SKM-1 treated with dmso at 0.1 percent for 144 hours (cell line): ENCODE measurements at regions not wholly inside any gene's neighbourhood (a gene's known extent, or its start where the extent isn't known, plus 50 kb on each side); places are given as distances from the start of the nearest gene placed in this dataset.

Source experiments
- DNase-seq: peaks from one replicate; lab custom pipeline; 2025; ENCODE audit not compliant: unreplicated experiment; lab: John Stamatoyannopoulos, UW

- no peak for DNase-seq
Observed at GRCh38 chr12:124726596-124727263, 136.9 kb downstream of the SCARB1 start.

GRCh38 chr12:124725597-124726237 is 137.9 kb downstream of the SCARB1 start:
- no peak for DNase-seq

- DNase-seq: no peak
Observed at GRCh38 chr12:124725099-124725498, 138.6 kb downstream of the SCARB1 start.

DNA sequence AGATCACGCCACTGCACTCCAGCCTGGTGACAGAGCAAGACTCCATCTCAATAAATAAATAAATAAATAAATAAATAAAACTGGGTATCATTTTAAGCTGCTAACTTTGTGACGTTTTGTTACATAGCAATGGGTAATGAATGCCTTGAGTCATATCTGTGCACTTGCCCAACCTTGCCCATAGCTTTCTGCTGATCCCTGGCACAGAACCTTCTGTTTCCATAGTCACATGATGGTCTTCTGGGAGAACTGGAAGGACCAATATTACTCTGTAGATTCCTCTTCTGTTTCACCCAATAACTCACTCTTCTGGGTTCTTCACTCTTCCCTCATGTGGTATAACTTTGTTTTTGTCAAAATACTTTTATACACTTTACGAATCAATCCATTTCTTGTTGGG is 140.8 kb downstream of the SCARB1 start:
- DNase-seq: no peak

- DNase-seq: no peak
Observed at GRCh38 chr12:124721501-124722162, 142.0 kb downstream of the SCARB1 start.

- DNase-seq: no peak
Observed at GRCh38 chr12:124720681-124721500, 142.8 kb downstream of the SCARB1 start.

GRCh38 chr12:124720004-124720680 is 143.5 kb downstream of the SCARB1 start:
- no peak for DNase-seq

- DNase-seq: no peak
Observed at GRCh38 chr12:124719231-124719630, 144.4 kb downstream of the SCARB1 start.

DNA sequence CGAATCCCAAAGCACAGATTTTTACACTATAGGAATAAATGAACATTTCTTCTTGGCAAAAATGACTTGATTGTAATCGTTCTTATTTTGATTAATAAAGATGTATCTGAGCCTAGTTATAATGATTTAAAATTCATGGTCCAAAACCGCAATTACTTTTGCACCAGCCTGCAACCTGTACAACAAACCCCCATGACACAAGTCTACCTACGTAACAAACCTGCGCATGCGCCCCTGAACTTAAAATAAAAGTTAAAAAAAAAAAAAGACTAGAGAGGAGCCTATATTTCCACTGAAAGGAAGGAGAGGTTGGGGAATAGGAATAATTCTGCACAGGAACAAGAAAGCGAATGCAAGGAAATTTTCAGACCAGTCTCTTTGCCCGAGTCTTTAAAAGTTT is 145.2 kb downstream of the SCARB1 start:
- DNase-seq: no peak

DNA sequence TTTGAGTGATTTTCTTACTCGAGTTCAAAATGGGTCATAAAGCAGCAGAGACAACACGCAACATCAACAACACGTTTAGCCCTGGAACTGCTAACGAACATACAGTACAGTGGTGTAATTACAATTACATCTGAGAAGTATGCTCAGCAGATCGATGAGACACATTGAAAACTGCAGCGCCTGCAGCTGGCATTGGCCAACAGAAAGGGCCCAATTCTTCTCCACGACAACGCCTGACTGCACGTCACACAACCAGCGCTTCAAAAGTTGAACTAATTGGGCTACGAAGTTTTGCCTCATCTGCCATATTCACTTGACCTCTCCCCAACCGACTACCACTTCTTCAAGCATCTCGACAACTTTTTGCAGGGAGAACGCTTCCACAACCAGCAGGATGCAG is 145.6 kb downstream of the SCARB1 start:
- DNase-seq: no peak

DNA sequence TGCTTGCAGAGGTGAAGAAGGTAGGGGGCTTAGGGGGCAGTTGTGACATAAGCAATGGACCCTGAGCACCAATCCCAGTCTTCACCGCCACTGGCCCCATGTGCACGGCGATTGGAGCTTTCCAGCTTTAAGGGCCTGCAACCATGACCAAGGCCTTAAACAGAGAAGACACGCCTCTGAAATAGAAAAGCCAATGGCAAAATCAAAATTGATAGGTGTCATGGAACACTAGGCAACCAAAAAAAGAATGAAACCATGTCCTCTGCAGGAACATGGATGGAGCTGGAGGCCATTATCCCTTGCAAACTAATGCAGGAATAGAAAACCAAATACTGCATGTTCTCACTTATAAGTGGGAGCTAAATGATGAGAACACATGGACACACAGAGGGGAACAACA is 146.3 kb downstream of the SCARB1 start:
- no peak for DNase-seq

- DNase-seq: no peak
Observed at GRCh38 chr12:124716208-124717130, 147.2 kb downstream of the SCARB1 start.

DNA sequence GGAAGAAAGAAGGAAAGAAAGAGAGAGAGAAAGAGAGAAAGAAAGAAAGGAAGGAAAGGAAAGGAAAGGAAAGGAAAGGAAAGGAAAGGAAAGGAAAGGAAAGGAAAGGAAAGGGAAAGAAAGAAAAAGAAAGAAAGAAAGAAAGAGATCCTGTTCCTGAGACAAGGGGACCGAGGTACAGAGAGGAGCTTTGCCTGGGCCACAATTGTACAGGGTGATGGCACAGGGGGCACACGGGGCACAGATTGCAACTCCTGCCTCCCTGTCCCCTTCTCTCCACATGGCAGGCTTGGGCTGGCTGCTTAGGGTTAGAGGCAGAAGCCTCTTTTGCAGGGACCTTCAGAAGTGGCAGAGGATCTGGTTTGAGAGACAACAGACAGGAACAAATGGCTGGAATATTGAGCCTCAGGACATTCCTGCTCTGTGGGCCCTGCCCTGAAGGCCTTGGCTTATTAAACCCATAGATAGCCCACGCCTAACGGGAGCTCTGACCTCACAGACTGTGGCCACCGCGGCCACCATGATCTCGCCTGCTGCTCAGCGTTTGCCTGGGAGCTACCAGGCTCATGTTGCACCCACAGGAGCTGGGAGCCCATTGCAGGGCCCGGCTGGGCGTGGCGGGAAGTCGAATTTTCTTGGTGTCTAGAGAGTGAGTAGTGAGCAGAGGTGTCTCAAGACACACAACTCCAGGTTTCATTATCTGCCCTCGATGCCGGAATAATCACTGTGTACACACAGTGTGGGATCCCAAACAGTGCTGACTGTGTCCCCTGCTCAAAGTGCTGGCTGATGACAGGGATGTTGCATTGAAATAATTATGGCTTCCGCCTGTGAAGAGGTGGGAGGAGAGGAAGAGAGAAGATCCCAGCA is 147.9 kb upstream of the NCOR2 start:
- DNase-seq: no peak

DNA sequence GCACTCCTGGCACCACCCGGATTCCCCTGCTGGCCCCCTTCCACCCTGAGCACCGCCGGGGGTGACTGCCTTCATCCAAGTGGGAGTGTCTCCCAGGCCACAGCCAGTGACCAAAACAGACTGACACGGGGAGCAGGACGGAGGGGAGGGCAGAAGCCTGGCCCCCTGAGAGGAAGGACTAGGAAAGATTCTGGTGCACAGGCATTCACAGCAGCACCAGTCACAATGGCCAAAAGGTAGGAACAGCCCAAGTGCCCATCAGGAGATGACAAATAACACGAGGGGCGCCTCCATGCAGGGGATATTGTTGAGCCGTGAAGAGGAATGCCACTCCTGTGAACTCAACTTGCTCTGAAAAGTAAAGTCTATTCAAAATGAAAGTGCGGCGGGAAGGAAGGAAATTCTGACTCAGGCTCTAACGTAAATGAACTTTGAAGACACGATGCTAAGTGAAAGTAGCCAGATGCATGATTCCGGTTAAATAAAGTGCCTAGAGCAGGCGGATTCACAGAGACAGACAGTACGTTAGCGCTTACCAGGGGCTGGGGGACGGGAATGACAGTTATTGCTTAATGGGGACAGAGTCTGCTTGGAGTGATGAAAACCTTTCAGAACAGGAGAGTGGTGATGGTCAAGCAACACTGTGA is 146.1 kb upstream of the NCOR2 start:
- DNase-seq: no peak

DNA sequence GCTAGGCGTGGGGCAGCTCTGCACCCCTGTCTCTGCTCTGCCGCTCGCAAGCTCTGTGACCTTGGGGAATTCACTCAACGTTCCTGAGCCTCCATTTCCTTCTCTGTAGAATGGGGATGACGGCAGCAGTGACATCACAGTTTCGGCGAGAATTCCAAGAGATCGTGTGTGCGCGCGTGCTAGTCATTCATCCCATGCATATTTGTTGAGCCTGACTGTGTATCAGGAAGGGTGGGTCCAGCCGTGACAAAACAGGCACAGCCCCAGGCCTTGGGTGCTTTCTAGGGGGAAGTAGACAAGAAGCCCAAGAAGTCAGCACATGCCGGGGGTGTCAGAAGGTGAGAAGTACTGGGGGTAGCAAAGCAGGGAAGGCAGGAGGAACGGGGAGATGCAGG is 145.6 kb upstream of the NCOR2 start:
- DNase-seq: no peak

- DNase-seq: no peak
Observed at GRCh38 chr12:124711344-124711743, 143.9 kb upstream of the NCOR2 start.

- DNase-seq: no peak
Observed at GRCh38 chr12:124709722-124710687, 142.6 kb upstream of the NCOR2 start.
